Thyroid gland (tissue), 4 donors: ENCODE measurements at regions not wholly inside any gene's neighbourhood (a gene's known extent, or its start where the extent isn't known, plus 50 kb on each side); places are given as distances from the start of the nearest gene placed in this dataset.

ENCODE experiments used
- POLR2A ChIP-seq, 2 donors: fragments of 450-650 bp; IDR thresholded peaks; one replicate each; pipeline ENCODE4 v1.6.1; 2017; ENCODE audit warnings: antibody characterized with exemption in 2 of 2, mild to moderate bottlenecking in 2 of 2, moderate library complexity in 1 of 2
- TF ChIP-seq, protein P1 (sequence below), 6 experiments: fragments of 200-600 bp in 3 of 6; fragments of 450-650 bp in 3 of 6; sonication (generic) in 3 of 6; IDR thresholded peaks; one replicate each; pipeline ENCODE4 v1.5.1; 2016 to 2019; ENCODE audit warnings: antibody characterized with exemption in 6 of 6, mild to moderate bottlenecking in 2 of 6, inconsistent platforms in 1 of 6, moderate library complexity in 1 of 6

DNA sequence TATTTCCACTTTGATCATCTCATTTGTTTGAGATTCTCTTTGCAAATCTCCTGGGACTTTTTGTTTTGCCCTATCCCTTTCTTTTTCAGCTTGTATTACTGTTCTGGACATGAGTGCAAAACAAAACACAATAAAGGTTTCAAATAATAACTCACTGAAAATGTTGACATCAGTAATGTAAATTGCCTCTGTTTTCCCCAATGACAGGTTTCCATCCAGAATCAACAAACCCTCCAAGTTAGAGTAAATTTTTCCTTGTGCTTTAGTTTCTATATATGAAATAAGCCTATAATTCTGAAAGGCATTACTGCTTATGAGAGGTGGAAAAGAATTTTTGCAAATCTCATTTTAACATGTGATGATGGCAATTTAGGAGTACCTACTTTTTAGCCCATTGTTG lies 187.0 kb upstream of the ANO3 start:
- TF ChIP-seq, protein P1, sequence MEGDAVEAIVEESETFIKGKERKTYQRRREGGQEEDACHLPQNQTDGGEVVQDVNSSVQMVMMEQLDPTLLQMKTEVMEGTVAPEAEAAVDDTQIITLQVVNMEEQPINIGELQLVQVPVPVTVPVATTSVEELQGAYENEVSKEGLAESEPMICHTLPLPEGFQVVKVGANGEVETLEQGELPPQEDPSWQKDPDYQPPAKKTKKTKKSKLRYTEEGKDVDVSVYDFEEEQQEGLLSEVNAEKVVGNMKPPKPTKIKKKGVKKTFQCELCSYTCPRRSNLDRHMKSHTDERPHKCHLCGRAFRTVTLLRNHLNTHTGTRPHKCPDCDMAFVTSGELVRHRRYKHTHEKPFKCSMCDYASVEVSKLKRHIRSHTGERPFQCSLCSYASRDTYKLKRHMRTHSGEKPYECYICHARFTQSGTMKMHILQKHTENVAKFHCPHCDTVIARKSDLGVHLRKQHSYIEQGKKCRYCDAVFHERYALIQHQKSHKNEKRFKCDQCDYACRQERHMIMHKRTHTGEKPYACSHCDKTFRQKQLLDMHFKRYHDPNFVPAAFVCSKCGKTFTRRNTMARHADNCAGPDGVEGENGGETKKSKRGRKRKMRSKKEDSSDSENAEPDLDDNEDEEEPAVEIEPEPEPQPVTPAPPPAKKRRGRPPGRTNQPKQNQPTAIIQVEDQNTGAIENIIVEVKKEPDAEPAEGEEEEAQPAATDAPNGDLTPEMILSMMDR (IDR thresholded peaks at IDR 0.05): no peak
- TF ChIP-seq POLR2A (IDR thresholded peaks at IDR 0.05): no peak
